ENCODE measurements at regions not wholly inside any gene's neighbourhood (a gene's known extent, or its start where the extent isn't known, plus 50 kb on each side); places are given as distances from the start of the nearest gene placed in this dataset.

DNA sequence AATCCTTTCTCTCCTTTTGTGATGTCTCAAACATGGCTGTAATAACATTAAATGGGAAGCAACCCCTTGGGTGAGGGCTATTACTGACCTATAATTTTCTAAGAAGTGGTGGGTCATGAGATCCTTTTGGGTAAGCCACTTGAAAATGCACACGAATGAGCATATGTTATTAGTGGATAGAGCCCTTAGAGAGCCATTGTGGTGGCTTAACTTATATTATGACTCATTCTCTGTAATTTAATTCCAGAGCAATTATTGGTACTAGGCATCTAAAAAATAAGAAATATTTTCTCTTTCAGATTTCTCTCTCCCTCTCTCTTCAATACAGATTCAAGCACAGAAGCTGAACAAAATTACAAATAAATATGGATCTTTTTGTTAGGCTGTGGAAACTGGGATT is 1177.4 kb upstream of the PHF14 start:
- Mint-ChIP-seq H3K36me3 (ENCODE audit: insufficient read depth in 1 of 3, low read depth in 3 of 3) (no peaks in the 10 kb centered on the region), H3K4me3 (no peak overlapping the region), H3K27ac (no peak overlapping the region), H3K4me1 (peaks cover 0 to 4% of the 10 kb centered on the region in 2 experiments; a peak in 1 of 4 replicates), H3K27me3 (ENCODE audit: low read depth) (no peaks in the 10 kb centered on the region), H3K9me3 (no peaks in the 10 kb centered on the region)
- H2BK20ac ChIP-seq (ENCODE audit: low read depth, low read length, poor library complexity, severe bottlenecking), result no peak overlapping the region
- H2BK15ac ChIP-seq (ENCODE audit: low read depth, low read length), result no peak overlapping the region
- no peak overlapping the region for H3K18ac ChIP-seq (ENCODE audit: insufficient read length, low read depth, low read length)
- no peak overlapping the region for H2BK5ac ChIP-seq (ENCODE audit: insufficient read length, low read length)
- no peaks in the 10 kb centered on the region for H3K23me2 ChIP-seq (ENCODE audit: insufficient read length, low read depth, low read length, poor library complexity, severe bottlenecking)
- no peak for DNase-seq
- H3K14ac ChIP-seq (ENCODE audit: insufficient read depth, low read length), result no peak overlapping the region
- H2AK5ac ChIP-seq (ENCODE audit: insufficient read length, low read length), result no peak overlapping the region
- H2BK120ac ChIP-seq (ENCODE audit: low read depth, low read length, poor library complexity, severe bottlenecking), result no peak overlapping the region
- no peak overlapping the region for H3K9ac ChIP-seq (ENCODE audit: extremely low read depth, insufficient read length, low read length)
- no peak overlapping the region for H3K27ac ChIP-seq (ENCODE audit: insufficient read length, low read depth, low read length)
- H3K23ac ChIP-seq (ENCODE audit: insufficient read length, low read depth, low read length), result no peak overlapping the region
- no peak overlapping the region for H2AFZ ChIP-seq (ENCODE audit: low read length)
- no peaks in the 10 kb centered on the region for H3K79me1 ChIP-seq (ENCODE audit: insufficient read depth, low read depth, low read length, poor library complexity, severe bottlenecking)
- H3K56ac ChIP-seq (ENCODE audit: insufficient read length, low read depth, low read length), result no peak overlapping the region
- no peak overlapping the region for H2BK12ac ChIP-seq (ENCODE audit: insufficient read length, low read depth, low read length)
- H4K8ac ChIP-seq (replicated peaks; ENCODE audit: insufficient read length, low read depth, low read length), result no peak overlapping the region
- no peak overlapping the region for H4K5ac ChIP-seq (ENCODE audit: insufficient read length, low read depth, low read length)
- no peaks in the 10 kb centered on the region for H4K20me1 ChIP-seq (ENCODE audit: control insufficient read depth, insufficient read depth, insufficient read length)
- no peaks in the 10 kb centered on the region for H3K79me2 ChIP-seq (ENCODE audit: insufficient read depth, low read length)
- TF ChIP-seq CTCF (conservative IDR thresholded peaks at IDR 0.05), result no peak
- no peaks in the 10 kb centered on the region for H3K27me3 ChIP-seq (ENCODE audit: insufficient read depth, low read length)
- no peaks in the 10 kb centered on the region for H3K4me1 ChIP-seq (ENCODE audit: insufficient read depth, low read length)
- H3T11ph ChIP-seq (ENCODE audit: low read length), result no peak overlapping the region
- no peak overlapping the region for H3K4me2 ChIP-seq (ENCODE audit: insufficient read depth, insufficient read length, low read length)
- H3K4ac ChIP-seq (ENCODE audit: low read depth, low read length), result no peak overlapping the region
- H4K91ac ChIP-seq (ENCODE audit: insufficient read length, low read depth, low read length), result no peak overlapping the region
- H3K9me3 ChIP-seq (ENCODE audit: control insufficient read depth, low read depth, low read length), result no peaks in the 10 kb centered on the region
- no CpG with 5 or more reads among the region's 1 CpG for WGBS (ENCODE audit: extremely low coverage, insufficient read length, low lambda C conversion rate)

All from H9 (cell line).